ENCODE measurements at regions not wholly inside any gene's neighbourhood (a gene's known extent, or its start where the extent isn't known, plus 50 kb on each side); places are given as distances from the start of the nearest gene placed in this dataset.

DNA sequence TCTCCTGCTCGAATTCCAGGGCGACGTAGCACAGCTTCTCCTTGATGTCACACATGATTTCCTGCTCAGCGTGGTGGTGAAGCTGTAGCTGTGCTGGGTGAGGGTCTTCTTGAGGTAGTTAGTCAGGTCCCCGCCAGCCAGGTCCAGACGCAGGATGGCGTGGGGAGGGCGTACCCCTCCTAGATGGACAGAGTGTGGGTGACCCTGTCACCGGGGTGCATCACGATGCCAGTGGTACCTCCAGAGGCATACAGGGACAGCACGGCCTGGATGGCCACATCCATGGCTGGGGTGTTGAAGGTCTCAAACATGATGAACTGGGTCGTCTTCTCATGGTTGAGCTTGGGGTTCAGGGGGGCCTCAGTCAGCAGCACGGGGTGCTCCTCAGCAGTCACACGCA is 110.2 kb upstream of the CNR1 start:
- TF ChIP-seq, protein P1, sequence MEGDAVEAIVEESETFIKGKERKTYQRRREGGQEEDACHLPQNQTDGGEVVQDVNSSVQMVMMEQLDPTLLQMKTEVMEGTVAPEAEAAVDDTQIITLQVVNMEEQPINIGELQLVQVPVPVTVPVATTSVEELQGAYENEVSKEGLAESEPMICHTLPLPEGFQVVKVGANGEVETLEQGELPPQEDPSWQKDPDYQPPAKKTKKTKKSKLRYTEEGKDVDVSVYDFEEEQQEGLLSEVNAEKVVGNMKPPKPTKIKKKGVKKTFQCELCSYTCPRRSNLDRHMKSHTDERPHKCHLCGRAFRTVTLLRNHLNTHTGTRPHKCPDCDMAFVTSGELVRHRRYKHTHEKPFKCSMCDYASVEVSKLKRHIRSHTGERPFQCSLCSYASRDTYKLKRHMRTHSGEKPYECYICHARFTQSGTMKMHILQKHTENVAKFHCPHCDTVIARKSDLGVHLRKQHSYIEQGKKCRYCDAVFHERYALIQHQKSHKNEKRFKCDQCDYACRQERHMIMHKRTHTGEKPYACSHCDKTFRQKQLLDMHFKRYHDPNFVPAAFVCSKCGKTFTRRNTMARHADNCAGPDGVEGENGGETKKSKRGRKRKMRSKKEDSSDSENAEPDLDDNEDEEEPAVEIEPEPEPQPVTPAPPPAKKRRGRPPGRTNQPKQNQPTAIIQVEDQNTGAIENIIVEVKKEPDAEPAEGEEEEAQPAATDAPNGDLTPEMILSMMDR (IDR thresholded peaks at IDR 0.05; ENCODE audit: extremely low read depth, missing control alignments), result no peak
- DNase-seq (ENCODE audit: low spot score), result no peak

DNA sequence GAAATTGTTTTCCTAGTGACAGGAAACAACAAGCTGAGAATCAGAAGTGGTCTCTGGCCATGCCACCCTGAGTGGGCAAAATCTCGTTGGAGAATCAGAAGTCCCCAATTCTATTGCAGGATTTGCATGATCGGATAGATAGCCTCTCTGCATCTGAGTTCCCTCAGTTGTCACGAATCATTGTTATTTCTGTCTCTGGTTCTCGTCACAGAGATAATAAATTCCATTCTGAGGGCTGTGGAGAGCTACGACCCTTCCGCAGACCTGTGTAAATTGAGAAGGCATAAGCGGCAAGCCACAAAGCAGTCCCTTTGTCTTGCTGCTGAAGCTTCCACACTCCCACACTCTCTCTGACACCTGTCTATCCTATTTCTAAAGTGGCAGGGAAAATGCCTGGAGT is 102.4 kb upstream of the CNR1 start:
- TF ChIP-seq, protein P1 (IDR thresholded peaks at IDR 0.05; ENCODE audit: extremely low read depth, missing control alignments), result no peak
- DNase-seq (ENCODE audit: low spot score), result no peak

- no peak for DNase-seq (ENCODE audit: low spot score)
- TF ChIP-seq, protein P1 (IDR thresholded peaks at IDR 0.05; ENCODE audit: extremely low read depth, missing control alignments), result no peak
Measured at GRCh38 chr6:88266126-88266525, 100.0 kb upstream of the CNR1 start.

GRCh38 chr6:88263591-88263990 is 97.4 kb upstream of the CNR1 start:
- TF ChIP-seq, protein P1 (IDR thresholded peaks at IDR 0.05; ENCODE audit: extremely low read depth, missing control alignments), result no peak
- no peak for DNase-seq (ENCODE audit: low spot score)

GRCh38 chr6:88262332-88262731 is 96.2 kb upstream of the CNR1 start:
- TF ChIP-seq, protein P1 (IDR thresholded peaks at IDR 0.05; ENCODE audit: extremely low read depth, missing control alignments), result no peak
- DNase-seq (ENCODE audit: low spot score), result no peak

DNA sequence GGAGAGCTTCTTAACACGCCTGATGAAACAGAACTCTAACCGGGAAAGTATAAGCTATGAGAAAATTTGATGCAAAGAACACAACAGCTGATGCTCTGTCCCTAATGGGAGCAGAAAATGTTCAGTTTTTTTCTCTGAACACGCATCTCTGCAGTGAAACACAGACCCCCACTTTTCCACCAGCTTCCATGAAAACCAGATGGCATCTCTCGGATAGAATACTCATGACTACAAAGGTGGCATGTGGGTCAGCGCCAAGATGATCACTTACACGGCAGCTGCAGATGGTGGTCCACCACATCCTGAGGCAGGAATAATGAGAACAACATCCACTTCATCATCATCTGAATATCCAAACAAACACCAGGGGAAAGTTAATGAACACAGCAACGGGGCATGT is 85.2 kb upstream of the CNR1 start:
- TF ChIP-seq, protein P1 (IDR thresholded peaks at IDR 0.05; ENCODE audit: extremely low read depth, missing control alignments), result no peak
- DNase-seq (ENCODE audit: low spot score), result no peak

- no peak for DNase-seq (ENCODE audit: low spot score)
- TF ChIP-seq, protein P1 (IDR thresholded peaks at IDR 0.05; ENCODE audit: extremely low read depth, missing control alignments), result no peak
Measured at GRCh38 chr6:88248709-88249321, 82.7 kb upstream of the CNR1 start.
